PC-9 (cell line): ENCODE measurements at regions not wholly inside any gene's neighbourhood (a gene's known extent, or its start where the extent isn't known, plus 50 kb on each side); places are given as distances from the start of the nearest gene placed in this dataset.
A peak's percentile ranks its signal among the peaks of the same experiment; 100 is the strongest.

Experiments
- BruUV-seq: library from RNA; stranded (reverse); fragments of 400-500 nt; replicated peaks from 2 replicates; lab custom pipeline; 2021; lab: Mats Ljungman, UMichigan
- CTCF ChIA-PET: fragments of 300-600 bp; sonication (Branson Sonifier 250); formaldehyde crosslinking; loops from one replicate; lab custom pipeline; 2022; ENCODE audit warnings: antibody characterized with exemption; lab: Charles Lee
- POLR2A ChIA-PET: fragments of 300-600 bp; sonication (Branson Sonifier 250); formaldehyde crosslinking; loops from one replicate; lab custom pipeline; 2022; ENCODE audit warnings: antibody characterized with exemption; ENCODE audit not compliant: unreplicated experiment; lab: Charles Lee
- DNase-seq, 2 experiments: peaks; one replicate each; pipeline versions ENCODE4 v3.0.0 to v3.0.0-alpha.2; 2015 to 2022; ENCODE audit warnings: mixed read lengths in 1 of 2
- H2AFZ ChIP-seq: fragments of 200-600 bp; sonication (generic); 2 replicates; pipeline ENCODE4 v1.8.1; 2017; ENCODE audit warnings: antibody characterized with exemption
- H3F3A ChIP-seq: fragments of 200-600 bp; sonication (generic); 2 replicates; pipeline ENCODE4 v1.8.1; 2017; ENCODE audit warnings: antibody characterized with exemption, mild to moderate bottlenecking, low read depth; ENCODE audit not compliant: insufficient read depth
- H3K27ac ChIP-seq: fragments of 200-600 bp; sonication (generic); 2 replicates; pipeline ENCODE4 v1.6.1; 2016; ENCODE audit warnings: mixed run types
- H3K27me3 ChIP-seq: fragments of 200-600 bp; sonication (generic); 2 replicates; pipeline ENCODE4 v1.6.1; 2016; ENCODE audit warnings: low read depth, mixed run types; ENCODE audit not compliant: insufficient read depth
- H3K36me3 ChIP-seq: fragments of 200-600 bp; sonication (generic); 2 replicates; pipeline ENCODE4 v1.6.1; 2016; ENCODE audit warnings: low read depth, mixed run types
- H3K4me1 ChIP-seq: fragments of 200-600 bp; sonication (generic); replicated peaks from 2 replicates; pipeline ENCODE4 v1.6.1; 2016; ENCODE audit warnings: mixed run types; ENCODE audit not compliant: insufficient read depth
- H3K4me2 ChIP-seq: fragments of 200-600 bp; sonication (generic); 2 replicates; pipeline ENCODE4 v1.6.1; 2017; ENCODE audit warnings: mixed run types
- H3K4me3 ChIP-seq: fragments of 200-600 bp; sonication (generic); 2 replicates; pipeline ENCODE4 v1.6.1; 2016; ENCODE audit warnings: mixed run types
- H3K79me2 ChIP-seq: fragments of 200-600 bp; sonication (generic); 2 replicates; pipeline ENCODE4 v1.6.1; 2017; ENCODE audit warnings: low read depth, mixed run types
- H3K9me2 ChIP-seq: fragments of 200-600 bp; sonication (generic); 2 replicates; pipeline ENCODE4 v1.8.1; 2017; ENCODE audit warnings: mild to moderate bottlenecking; ENCODE audit not compliant: insufficient read depth
- H3K9me3 ChIP-seq: fragments of 200-600 bp; sonication (generic); 2 replicates; pipeline ENCODE4 v1.8.1; 2016; ENCODE audit warnings: low read depth; ENCODE audit not compliant: insufficient read depth
- H4K20me1 ChIP-seq: fragments of 200-600 bp; sonication (generic); 2 replicates; pipeline ENCODE4 v1.8.1; 2017; ENCODE audit not compliant: insufficient read depth
- CTCF ChIP-seq: fragments of 200-600 bp; sonication (generic); conservative IDR thresholded peaks from 2 replicates; pipeline ENCODE4 v1.6.1; 2017; ENCODE audit warnings: mixed run types, antibody characterized with exemption, mild to moderate bottlenecking, moderate library complexity
- EZH2 ChIP-seq: fragments of 200-600 bp; sonication (generic); IDR thresholded peaks from 2 replicates; pipeline ENCODE4 v1.8.0; 2017; ENCODE audit warnings: antibody characterized with exemption, low read depth
- intact Hi-C: fragments of 100-400 bp; cut with micrococcal nuclease; formaldehyde crosslinking; loops from one replicate; pipeline ENCODE4 v1.10.0; 2022; ENCODE audit not compliant: unreplicated experiment

GRCh38 chr6:82442061-82442719, 78.6 kb downstream of the TPBG start:
- ChIA-PET POLR2A (no interaction called here), CTCF (no interaction called here)
- Histone ChIP-seq H2AFZ (no peak overlapping the region), H3K4me2 (no peak overlapping the region), H3K27me3 (no peaks in the 10 kb centered on the region), H3K27ac (no peak overlapping the region), H3K79me2 (no peaks in the 10 kb centered on the region), H3K4me3 (no peak overlapping the region), H4K20me1 (no peaks in the 10 kb centered on the region), H3K36me3 (no peaks in the 10 kb centered on the region), H3K4me1 (no peaks in the 10 kb centered on the region), H3F3A (no peaks in the 10 kb centered on the region), H3K9me3 (no peaks in the 10 kb centered on the region), H3K9me2 (no peaks in the 10 kb centered on the region)
- DNase-seq, result no peak
- no peak for TF ChIP-seq CTCF
- no peak for TF ChIP-seq EZH2
- intact Hi-C loops, result no loop called here
- no TSS peak for BruUV-seq

- Histone ChIP-seq H3F3A (peaks cover 9% of the 10 kb centered on the region; the same call in 1 of the 2 replicates), H3K9me3 (no peaks in the 10 kb centered on the region; the same call in 1 of the 2 replicates), H3K4me1 (peaks cover 25% of the 10 kb centered on the region), H3K27me3 (no peaks in the 10 kb centered on the region), H3K36me3 (no peaks in the 10 kb centered on the region), H4K20me1 (no peaks in the 10 kb centered on the region), H3K9me2 (no peaks in the 10 kb centered on the region), H2AFZ (no peak overlapping the region), H3K4me3 (no peak overlapping the region), H3K4me2 (no peak overlapping the region; the same call in 1 of the 2 replicates), H3K79me2 (no peaks in the 10 kb centered on the region), H3K27ac (peak overlapping the region; percentile 63)
- CTCF ChIA-PET, result no interaction called here
- no TSS peak for BruUV-seq
- DNase-seq, result peak; percentile 7 to 79
- TF ChIP-seq EZH2 (no peak), CTCF (no peak)
- POLR2A ChIA-PET, result no interaction called here
- intact Hi-C loops, result no loop called here
Observed at GRCh38 chr6:82458147-82458546, 94.5 kb downstream of the TPBG start.

GRCh38 chr6:82458705-82459104, 95.1 kb downstream of the TPBG start:
- Histone ChIP-seq H3K27me3 (no peaks in the 10 kb centered on the region), H3K27ac (peak overlapping the region; percentile 63), H3K4me2 (no peak overlapping the region), H3K9me2 (no peaks in the 10 kb centered on the region), H3K9me3 (no peaks in the 10 kb centered on the region; the same call in 1 of the 2 replicates), H4K20me1 (no peaks in the 10 kb centered on the region), H2AFZ (no peak overlapping the region), H3F3A (peaks cover 9% of the 10 kb centered on the region; the same call in 1 of the 2 replicates), H3K79me2 (no peaks in the 10 kb centered on the region), H3K4me1 (peaks cover 25% of the 10 kb centered on the region), H3K36me3 (no peaks in the 10 kb centered on the region), H3K4me3 (no peak overlapping the region)
- ChIA-PET CTCF (no interaction called here), POLR2A (no interaction called here)
- TF ChIP-seq CTCF, result no peak
- TF ChIP-seq EZH2, result no peak
- no TSS peak for BruUV-seq
- no peak for DNase-seq
- intact Hi-C loops, result no loop called here
